HFF-Myc (cell line): ENCODE measurements at regions not wholly inside any gene's neighbourhood (a gene's known extent, or its start where the extent isn't known, plus 50 kb on each side); places are given as distances from the start of the nearest gene placed in this dataset.

ENCODE experiments used
- DNase-seq: peaks from one replicate; pipeline ENCODE4 v3.0.0-alpha.2; 2011; ENCODE audit warnings: low read depth; ENCODE audit errors: extremely low read depth
- H3K4me3 ChIP-seq: replicated peaks from 2 replicates; pipeline ENCODE4 v1.5.1; 2011; ENCODE audit warnings: low read depth, mild to moderate bottlenecking, control low read depth, low read length
- CTCF ChIP-seq: IDR thresholded peaks from 2 replicates; pipeline ENCODE4 v1.5.1; 2012; ENCODE audit warnings: mild to moderate bottlenecking, low read depth, low read length, control low read depth; ENCODE audit errors: missing control alignments

DNA sequence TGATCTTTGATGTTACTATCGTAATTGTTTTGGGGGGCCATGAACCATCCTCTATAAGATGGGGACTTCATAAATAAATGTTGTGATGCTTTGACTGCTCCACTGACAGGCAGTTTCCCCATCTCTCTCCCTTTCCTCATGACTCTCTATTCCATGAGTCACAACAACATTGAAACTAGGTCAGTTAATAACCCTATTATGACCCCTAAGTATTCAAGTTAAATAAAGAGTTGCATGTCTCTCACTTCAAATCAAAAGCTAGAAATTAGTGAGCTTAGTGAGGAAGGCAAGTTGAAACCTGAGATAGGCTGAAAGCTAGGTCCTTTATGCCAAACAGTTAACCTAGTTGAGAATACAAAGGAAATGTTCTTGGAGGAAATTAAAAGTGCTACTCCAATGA is 491.0 kb downstream of the HAO1 start:
- TF ChIP-seq CTCF, result no peak
- DNase-seq, result no peak
- no peak overlapping the region for H3K4me3 ChIP-seq

- no peak for DNase-seq
- TF ChIP-seq CTCF, result no peak
- no peak overlapping the region for H3K4me3 ChIP-seq
Observed at GRCh38 chr20:7452890-7453289, 487.4 kb downstream of the HAO1 start.

DNA sequence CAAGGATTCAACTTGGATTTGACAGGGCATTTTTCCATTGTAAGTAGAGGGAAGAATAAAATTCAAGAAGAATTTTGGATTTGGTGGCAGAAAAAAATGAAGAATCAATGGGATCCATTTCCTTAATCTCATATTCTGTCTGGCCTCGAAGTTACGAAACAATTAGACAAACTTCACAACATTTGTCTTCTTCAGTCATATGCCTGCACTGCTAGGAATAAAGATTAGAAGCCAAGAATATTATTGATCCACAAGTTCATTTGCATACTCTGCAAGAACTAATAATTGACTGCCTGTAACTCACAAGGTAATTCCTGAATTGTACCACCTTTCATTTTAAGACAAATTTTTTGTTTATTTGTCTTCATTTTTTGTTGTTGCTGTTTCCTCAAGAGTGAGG is 486.2 kb downstream of the HAO1 start:
- no peak overlapping the region for H3K4me3 ChIP-seq
- DNase-seq, result no peak
- no peak for TF ChIP-seq CTCF

- no peak for TF ChIP-seq CTCF
- no peak overlapping the region for H3K4me3 ChIP-seq
- DNase-seq, result no peak
Observed at GRCh38 chr20:7458459-7458858, 481.8 kb downstream of the HAO1 start.

- no peak for DNase-seq
- no peak for TF ChIP-seq CTCF
- no peak overlapping the region for H3K4me3 ChIP-seq
Observed at GRCh38 chr20:7459083-7459482, 481.2 kb downstream of the HAO1 start.

GRCh38 chr20:7463290-7463689 is 477.0 kb downstream of the HAO1 start:
- no peak for DNase-seq
- TF ChIP-seq CTCF, result no peak
- no peak overlapping the region for H3K4me3 ChIP-seq

DNA sequence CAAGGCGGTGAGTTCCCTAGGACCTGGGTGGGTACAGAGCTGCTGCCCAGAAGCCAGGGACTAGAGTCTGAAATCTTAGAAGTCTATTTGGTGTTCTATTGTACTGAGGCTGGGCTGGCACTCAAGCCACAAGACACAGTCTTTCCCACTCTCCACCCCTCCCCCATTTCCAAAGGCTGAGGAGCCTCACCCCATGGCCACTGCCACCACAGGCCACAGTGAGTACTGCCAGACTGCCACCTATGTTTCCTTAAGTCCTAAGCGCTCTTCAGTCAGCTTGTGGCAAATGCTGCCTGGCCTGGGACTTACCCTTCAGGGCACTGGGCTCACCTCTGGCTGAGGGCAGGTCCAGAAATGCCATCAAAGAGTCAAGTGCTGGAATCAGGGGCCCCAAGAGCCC is 469.3 kb downstream of the HAO1 start:
- H3K4me3 ChIP-seq, result no peak overlapping the region
- TF ChIP-seq CTCF, result no peak
- no peak for DNase-seq
